ENCODE measurements at regions not wholly inside any gene's neighbourhood (a gene's known extent, or its start where the extent isn't known, plus 50 kb on each side); places are given as distances from the start of the nearest gene placed in this dataset.

DNA sequence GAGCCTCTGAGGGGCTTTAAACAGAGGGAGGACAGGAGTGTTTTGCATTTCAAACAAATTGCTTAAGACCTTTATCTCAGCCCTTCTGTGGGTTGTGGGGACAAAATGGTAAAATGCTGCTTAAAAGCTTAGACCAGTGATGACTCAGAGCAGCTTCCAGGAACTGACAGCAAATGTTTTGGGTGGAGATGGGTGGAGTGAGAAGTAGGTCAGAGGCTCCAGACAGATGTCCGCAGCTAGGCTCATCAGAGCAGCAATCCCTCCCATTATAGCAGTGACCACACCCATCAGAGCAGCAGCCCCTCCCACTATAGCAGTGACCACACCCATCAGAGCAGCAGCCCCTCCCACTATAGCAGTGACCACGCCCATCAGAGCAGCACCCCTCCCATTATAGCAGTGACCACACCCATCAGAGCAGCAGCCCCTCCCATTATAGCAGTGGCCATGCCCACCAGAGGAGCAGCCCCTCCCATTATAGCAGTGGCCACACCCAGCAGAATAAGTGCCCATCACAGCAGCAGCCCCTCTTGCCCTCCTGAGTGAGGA, 532.2 kb downstream of the MATN1 start:
- TF ChIP-seq MAZ (IDR thresholded peaks at IDR 0.05; ENCODE audit: borderline replicate concordance, low read depth, low read length): no peak
- no peak for TF ChIP-seq MAZ (CRISPR knock-in tag; IDR thresholded peaks at IDR 0.05; ENCODE audit: low read depth)
- TF ChIP-seq NFYB (CRISPR knock-in tag; IDR thresholded peaks at IDR 0.05): no peak
